ENCODE measurements at regions not wholly inside any gene's neighbourhood (a gene's known extent, or its start where the extent isn't known, plus 50 kb on each side); places are given as distances from the start of the nearest gene placed in this dataset.

GRCh38 chr5:21125238-21125983 lies 1137.4 kb upstream of the CDH18 start:
- TF ChIP-seq CTCF (IDR thresholded peaks at IDR 0.05), result no peak
- no peak for TF ChIP-seq POLR2A (IDR thresholded peaks at IDR 0.05)

Data from testis (tissue), 2 donors.